ENCODE measurements at regions not wholly inside any gene's neighbourhood (a gene's known extent, or its start where the extent isn't known, plus 50 kb on each side); places are given as distances from the start of the nearest gene placed in this dataset.

GRCh38 chr9:13787234-13787833, 507.8 kb upstream of the MPDZ start:
- Mint-ChIP-seq H3K27me3 (ENCODE audit: unreplicated experiment) (no peaks in the 10 kb centered on the region), H3K4me3 (ENCODE audit: unreplicated experiment) (no peak overlapping the region), H3K27ac (ENCODE audit: unreplicated experiment) (no peak overlapping the region), H3K9me3 (ENCODE audit: unreplicated experiment) (no peaks in the 10 kb centered on the region), H3K36me3 (ENCODE audit: unreplicated experiment) (no peaks in the 10 kb centered on the region), H3K4me1 (ENCODE audit: low read depth, unreplicated experiment) (peaks cover 4% of the 10 kb centered on the region)
- DNase-seq, result no peak
- TF ChIP-seq, protein P1, sequence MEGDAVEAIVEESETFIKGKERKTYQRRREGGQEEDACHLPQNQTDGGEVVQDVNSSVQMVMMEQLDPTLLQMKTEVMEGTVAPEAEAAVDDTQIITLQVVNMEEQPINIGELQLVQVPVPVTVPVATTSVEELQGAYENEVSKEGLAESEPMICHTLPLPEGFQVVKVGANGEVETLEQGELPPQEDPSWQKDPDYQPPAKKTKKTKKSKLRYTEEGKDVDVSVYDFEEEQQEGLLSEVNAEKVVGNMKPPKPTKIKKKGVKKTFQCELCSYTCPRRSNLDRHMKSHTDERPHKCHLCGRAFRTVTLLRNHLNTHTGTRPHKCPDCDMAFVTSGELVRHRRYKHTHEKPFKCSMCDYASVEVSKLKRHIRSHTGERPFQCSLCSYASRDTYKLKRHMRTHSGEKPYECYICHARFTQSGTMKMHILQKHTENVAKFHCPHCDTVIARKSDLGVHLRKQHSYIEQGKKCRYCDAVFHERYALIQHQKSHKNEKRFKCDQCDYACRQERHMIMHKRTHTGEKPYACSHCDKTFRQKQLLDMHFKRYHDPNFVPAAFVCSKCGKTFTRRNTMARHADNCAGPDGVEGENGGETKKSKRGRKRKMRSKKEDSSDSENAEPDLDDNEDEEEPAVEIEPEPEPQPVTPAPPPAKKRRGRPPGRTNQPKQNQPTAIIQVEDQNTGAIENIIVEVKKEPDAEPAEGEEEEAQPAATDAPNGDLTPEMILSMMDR (IDR thresholded peaks at IDR 0.05; ENCODE audit: partially characterized antibody, unreplicated experiment), result no peak

- Mint-ChIP-seq H3K36me3 (ENCODE audit: unreplicated experiment) (no peaks in the 10 kb centered on the region), H3K27ac (ENCODE audit: unreplicated experiment) (no peak overlapping the region), H3K9me3 (ENCODE audit: unreplicated experiment) (no peaks in the 10 kb centered on the region), H3K4me1 (ENCODE audit: low read depth, unreplicated experiment) (peaks cover 4% of the 10 kb centered on the region), H3K4me3 (ENCODE audit: unreplicated experiment) (no peak overlapping the region), H3K27me3 (ENCODE audit: unreplicated experiment) (no peaks in the 10 kb centered on the region)
- DNase-seq, result no peak
- TF ChIP-seq, protein P1 (IDR thresholded peaks at IDR 0.05; ENCODE audit: partially characterized antibody, unreplicated experiment), result no peak
Observed at GRCh38 chr9:13786711-13787110, 507.2 kb upstream of the MPDZ start.

DNA sequence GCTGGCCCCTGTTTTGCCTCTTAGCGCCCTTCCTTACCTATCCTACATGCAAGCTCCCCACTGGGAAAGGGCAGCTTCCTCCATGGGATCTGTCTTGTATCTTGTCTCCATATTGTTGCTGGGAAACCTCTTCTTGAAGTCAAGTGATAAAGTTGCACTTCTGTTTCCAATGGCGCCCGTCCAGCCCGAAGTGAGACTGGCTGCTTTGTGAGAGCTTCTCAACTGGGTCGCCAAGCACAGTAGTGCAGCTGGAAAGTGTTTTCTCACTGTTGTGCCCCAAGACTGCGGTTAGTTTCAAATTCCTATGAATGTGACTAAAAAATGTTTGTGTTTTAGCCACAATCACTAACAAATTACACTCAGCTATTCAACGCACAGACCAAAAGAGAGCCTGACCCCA, 506.6 kb upstream of the MPDZ start:
- H3K4me1 Mint-ChIP-seq (ENCODE audit: low read depth, unreplicated experiment), result peaks cover 4% of the 10 kb centered on the region
- TF ChIP-seq, protein P1 (IDR thresholded peaks at IDR 0.05; ENCODE audit: partially characterized antibody, unreplicated experiment), result no peak
- H3K27ac Mint-ChIP-seq (ENCODE audit: unreplicated experiment), result no peak overlapping the region
- DNase-seq, result no peak
- no peak overlapping the region for H3K4me3 Mint-ChIP-seq (ENCODE audit: unreplicated experiment)
- H3K36me3 Mint-ChIP-seq (ENCODE audit: unreplicated experiment), result no peaks in the 10 kb centered on the region
- no peaks in the 10 kb centered on the region for H3K27me3 Mint-ChIP-seq (ENCODE audit: unreplicated experiment)
- H3K9me3 Mint-ChIP-seq (ENCODE audit: unreplicated experiment), result no peaks in the 10 kb centered on the region

- H3K27ac Mint-ChIP-seq (ENCODE audit: unreplicated experiment), result no peak overlapping the region
Observed at GRCh38 chr9:13779106-13779505, 499.6 kb upstream of the MPDZ start.

DNA sequence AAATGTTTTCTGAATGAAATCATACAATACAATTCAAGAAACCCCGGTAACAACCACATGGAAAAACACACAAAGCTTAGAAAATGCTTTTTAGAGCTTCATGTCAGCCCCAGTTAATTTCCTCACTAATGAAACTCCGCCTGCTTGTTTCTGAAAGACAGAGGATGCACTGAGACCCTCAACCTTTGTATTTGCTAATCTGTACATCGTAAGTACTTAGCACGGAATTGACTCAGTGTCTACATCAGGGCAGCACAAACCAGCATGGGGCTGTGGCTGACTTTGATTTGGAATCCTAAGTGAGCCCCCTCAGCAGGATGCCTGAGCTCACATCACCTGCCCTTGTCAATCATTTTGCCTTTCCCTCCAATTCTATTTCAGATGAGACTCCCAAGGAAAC, 499.1 kb upstream of the MPDZ start:
- H3K4me1 Mint-ChIP-seq (ENCODE audit: low read depth, unreplicated experiment), result peaks cover 2% of the 10 kb centered on the region

More at GRCh38 chr9:13779106-13779505, 499.6 kb upstream of the MPDZ start:
- DNase-seq, result no peak
- no peak overlapping the region for H3K4me3 Mint-ChIP-seq (ENCODE audit: unreplicated experiment)
- H3K9me3 Mint-ChIP-seq (ENCODE audit: unreplicated experiment), result no peaks in the 10 kb centered on the region
- H3K36me3 Mint-ChIP-seq (ENCODE audit: unreplicated experiment), result no peaks in the 10 kb centered on the region
- peaks cover 2% of the 10 kb centered on the region for H3K4me1 Mint-ChIP-seq (ENCODE audit: low read depth, unreplicated experiment)
- TF ChIP-seq, protein P1 (IDR thresholded peaks at IDR 0.05; ENCODE audit: partially characterized antibody, unreplicated experiment), result no peak
- H3K27me3 Mint-ChIP-seq (ENCODE audit: unreplicated experiment), result no peaks in the 10 kb centered on the region

More for the DNA sequence above, 499.1 kb upstream of the MPDZ start:
- Mint-ChIP-seq H3K4me3 (ENCODE audit: unreplicated experiment) (no peak overlapping the region), H3K9me3 (ENCODE audit: unreplicated experiment) (no peaks in the 10 kb centered on the region), H3K27me3 (ENCODE audit: unreplicated experiment) (no peaks in the 10 kb centered on the region), H3K36me3 (ENCODE audit: unreplicated experiment) (no peaks in the 10 kb centered on the region), H3K27ac (ENCODE audit: unreplicated experiment) (no peak overlapping the region)
- TF ChIP-seq, protein P1 (IDR thresholded peaks at IDR 0.05; ENCODE audit: partially characterized antibody, unreplicated experiment), result no peak
- DNase-seq, result no peak
